Panc1 (cell line): ENCODE measurements at regions not wholly inside any gene's neighbourhood (a gene's known extent, or its start where the extent isn't known, plus 50 kb on each side); places are given as distances from the start of the nearest gene placed in this dataset.

Experiments
- ATAC-seq: fragments of 200-7000 bp; cut with Tn5 transposase; 2 replicates; pipeline ENCODE4 v1.9.1; 2020; ENCODE audit warnings: mild to moderate bottlenecking, moderate library complexity
- BruUV-seq: library from RNA; stranded (reverse); fragments of 400-500 nt; replicated peaks from 2 replicates; lab custom pipeline; 2021; lab: Mats Ljungman, UMichigan
- CTCF ChIA-PET: fragments of 300-600 bp; sonication (Branson Sonifier 250); formaldehyde crosslinking; loops from one replicate; lab custom pipeline; 2022; ENCODE audit warnings: antibody characterized with exemption; lab: Charles Lee
- POLR2A ChIA-PET: fragments of 300-600 bp; sonication (Branson Sonifier 250); formaldehyde crosslinking; loops from one replicate; lab custom pipeline; 2022; ENCODE audit warnings: antibody characterized with exemption; lab: Charles Lee
- DNase-seq: peaks from one replicate; pipeline ENCODE4 v3.0.0-alpha.2; 2010; ENCODE audit warnings: low read depth, low spot score
- H3K27ac ChIP-seq: 2 replicates; pipeline ENCODE4 v1.5.1; 2011; ENCODE audit warnings: mild to moderate bottlenecking, low read length, inconsistent platforms
- H3K27me3 ChIP-seq: fragments of 200-500 bp; sonication (Bioruptor generic); 2 replicates; pipeline ENCODE4 v1.6.0; 2014; ENCODE audit warnings: low read length, inconsistent platforms; ENCODE audit not compliant: control insufficient read depth, insufficient read depth
- H3K36me3 ChIP-seq: fragments of 200-500 bp; sonication (Bioruptor generic); 2 replicates; pipeline ENCODE4 v1.5.1; 2014; ENCODE audit warnings: inconsistent platforms, mild to moderate bottlenecking, low read length, moderate library complexity; ENCODE audit not compliant: control insufficient read depth, insufficient read depth
- H3K4me1 ChIP-seq: 2 replicates; pipeline ENCODE4 v1.5.1; 2011; ENCODE audit warnings: inconsistent platforms, mild to moderate bottlenecking, low read length, moderate library complexity; ENCODE audit not compliant: control insufficient read depth, insufficient read depth
- H3K4me3 ChIP-seq, 2 experiments: 2 replicates each; pipeline ENCODE4 v1.5.1; 2011 to 2012; ENCODE audit warnings: low read depth in 2 of 2, low read length in 2 of 2, mild to moderate bottlenecking in 2 of 2, inconsistent platforms in 1 of 2, moderate library complexity in 1 of 2
- H3K9me3 ChIP-seq: fragments of 200-500 bp; sonication (Bioruptor generic); 2 replicates; pipeline ENCODE4 v1.5.1; 2014; ENCODE audit warnings: low read depth, mild to moderate bottlenecking, inconsistent platforms, low read length, moderate library complexity; ENCODE audit not compliant: control insufficient read depth, insufficient read depth
- POLR2AphosphoS5 ChIP-seq: IDR thresholded peaks from 2 replicates; pipeline ENCODE4 v1.6.1; 2012; ENCODE audit warnings: mild to moderate bottlenecking, low read depth, low read length, moderate library complexity
- REST ChIP-seq, 2 experiments: IDR thresholded peaks; 2 replicates each; pipeline ENCODE4 v1.6.1; 2011 to 2012; ENCODE audit warnings: low read depth in 2 of 2, control low read depth in 1 of 2, low read length in 1 of 2, mild to moderate bottlenecking in 1 of 2, moderate library complexity in 1 of 2; ENCODE audit not compliant: insufficient read depth in 1 of 2
- SIN3A ChIP-seq: IDR thresholded peaks from 2 replicates; pipeline ENCODE4 v1.6.1; 2012; ENCODE audit warnings: low read depth, mild to moderate bottlenecking, low read length, moderate library complexity, borderline replicate concordance; ENCODE audit not compliant: insufficient read depth
- TCF7L2 ChIP-seq: IDR thresholded peaks from 2 replicates; pipeline ENCODE4 v1.6.1; 2011; ENCODE audit warnings: mild to moderate bottlenecking, low read depth, low read length, inconsistent platforms
- in situ Hi-C: cut with HindIII; loops from 2 replicates; pipeline ENCODE4 v1.10.0; 2016; ENCODE audit warnings: low sequenced_read_pairs, low pct_unique_long_range_greater_than_20kb
- intact Hi-C: fragments of 100-400 bp; cut with micrococcal nuclease; formaldehyde crosslinking; loops from one replicate; pipeline ENCODE4 v1.10.0; 2022; ENCODE audit not compliant: unreplicated experiment
- TF ChIP-seq, protein P1 (sequence below): fragments of 450-650 bp; IDR thresholded peaks from 2 replicates; pipeline ENCODE4 v1.5.1; 2017; ENCODE audit warnings: mild to moderate bottlenecking

DNA sequence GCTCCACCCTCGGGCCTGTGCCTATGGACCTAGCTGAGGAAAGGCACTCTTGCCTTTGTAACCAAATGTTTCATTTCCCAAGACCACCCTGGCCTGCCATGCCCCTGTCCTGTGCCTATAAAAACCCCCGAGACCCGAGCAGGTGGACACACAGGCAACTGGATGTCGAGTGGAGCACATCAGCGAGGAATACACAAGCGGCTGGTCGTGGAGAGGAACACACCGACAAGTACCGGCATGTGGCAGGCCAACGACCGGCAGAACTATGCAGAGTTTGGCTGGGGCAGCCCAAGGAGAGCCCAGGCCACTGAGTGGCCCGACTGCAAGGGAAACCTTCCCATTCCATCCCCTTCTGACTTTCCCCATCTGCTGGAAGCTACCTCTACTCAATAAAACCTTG lies 1963.8 kb upstream of the CELF4 start:
- no peak for ATAC-seq
- no peaks in the 10 kb centered on the region for H3K9me3 ChIP-seq
- no peaks in the 10 kb centered on the region for H3K4me1 ChIP-seq
- no peaks in the 10 kb centered on the region for H3K27me3 ChIP-seq
- CTCF ChIA-PET = no interaction called here
- no peak for DNase-seq
- intact Hi-C loops = no loop called here
- in situ Hi-C loops = no loop called here
- no peaks in the 10 kb centered on the region for H3K36me3 ChIP-seq
- no peak overlapping the region for H3K27ac ChIP-seq
- TF ChIP-seq REST (IDR thresholded peaks at IDR 0.05; ENCODE audit: insufficient read depth in 1 of 2, low read depth in 2 of 2, low read length in 1 of 2) (no peak), TCF7L2 (no peak), POLR2AphosphoS5 (no peak), SIN3A (no peak)
- TF ChIP-seq, protein P1, sequence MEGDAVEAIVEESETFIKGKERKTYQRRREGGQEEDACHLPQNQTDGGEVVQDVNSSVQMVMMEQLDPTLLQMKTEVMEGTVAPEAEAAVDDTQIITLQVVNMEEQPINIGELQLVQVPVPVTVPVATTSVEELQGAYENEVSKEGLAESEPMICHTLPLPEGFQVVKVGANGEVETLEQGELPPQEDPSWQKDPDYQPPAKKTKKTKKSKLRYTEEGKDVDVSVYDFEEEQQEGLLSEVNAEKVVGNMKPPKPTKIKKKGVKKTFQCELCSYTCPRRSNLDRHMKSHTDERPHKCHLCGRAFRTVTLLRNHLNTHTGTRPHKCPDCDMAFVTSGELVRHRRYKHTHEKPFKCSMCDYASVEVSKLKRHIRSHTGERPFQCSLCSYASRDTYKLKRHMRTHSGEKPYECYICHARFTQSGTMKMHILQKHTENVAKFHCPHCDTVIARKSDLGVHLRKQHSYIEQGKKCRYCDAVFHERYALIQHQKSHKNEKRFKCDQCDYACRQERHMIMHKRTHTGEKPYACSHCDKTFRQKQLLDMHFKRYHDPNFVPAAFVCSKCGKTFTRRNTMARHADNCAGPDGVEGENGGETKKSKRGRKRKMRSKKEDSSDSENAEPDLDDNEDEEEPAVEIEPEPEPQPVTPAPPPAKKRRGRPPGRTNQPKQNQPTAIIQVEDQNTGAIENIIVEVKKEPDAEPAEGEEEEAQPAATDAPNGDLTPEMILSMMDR = no peak
- H3K4me3 ChIP-seq = no peak overlapping the region
- BruUV-seq = no TSS peak
- POLR2A ChIA-PET = no interaction called here

- Histone ChIP-seq H3K36me3 (no peaks in the 10 kb centered on the region), H3K27ac (no peak overlapping the region), H3K4me1 (peaks cover 4% of the 10 kb centered on the region; the same call in 1 of the 2 replicates), H3K9me3 (no peaks in the 10 kb centered on the region), H3K27me3 (no peaks in the 10 kb centered on the region), H3K4me3 (no peak overlapping the region)
- no TSS peak for BruUV-seq
- intact Hi-C loops = no loop called here
- in situ Hi-C loops = no loop called here
- DNase-seq (no peak), ATAC-seq (no peak)
- CTCF ChIA-PET = no interaction called here
- POLR2A ChIA-PET = no interaction called here
- TF ChIP-seq, protein P1 = no peak
- no peak for TF ChIP-seq REST (IDR thresholded peaks at IDR 0.05; ENCODE audit: insufficient read depth in 1 of 2, low read depth in 2 of 2, low read length in 1 of 2)
- TF ChIP-seq SIN3A = no peak
- no peak for TF ChIP-seq POLR2AphosphoS5
- no peak for TF ChIP-seq TCF7L2
Observed at GRCh38 chr18:39527465-39527864, 1961.9 kb upstream of the CELF4 start.
